ENCODE measurements at regions not wholly inside any gene's neighbourhood (a gene's known extent, or its start where the extent isn't known, plus 50 kb on each side); places are given as distances from the start of the nearest gene placed in this dataset.

GRCh38 chr5:124343451-124343867, 403.0 kb downstream of the ZNF608 start:
- TF ChIP-seq POLR2AphosphoS5 (IDR thresholded peaks at IDR 0.05; ENCODE audit: low read depth, low read length), result peak; percentile 79; the same call in 1 of the 2 replicates
- no peak for TF ChIP-seq CTCF (IDR thresholded peaks at IDR 0.05)
- no peak for TF ChIP-seq EZH2phosphoT487 (IDR thresholded peaks at IDR 0.05; ENCODE audit: borderline replicate concordance, low read depth)
- TF ChIP-seq, protein P1, sequence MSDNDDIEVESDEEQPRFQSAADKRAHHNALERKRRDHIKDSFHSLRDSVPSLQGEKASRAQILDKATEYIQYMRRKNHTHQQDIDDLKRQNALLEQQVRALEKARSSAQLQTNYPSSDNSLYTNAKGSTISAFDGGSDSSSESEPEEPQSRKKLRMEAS (IDR thresholded peaks at IDR 0.05; ENCODE audit: low read depth), result no peak
- TF ChIP-seq JUND (IDR thresholded peaks at IDR 0.05), result peak; percentile 76
- peak in 1 of 2 experiments; percentile 80; a peak in 2 of 4 replicates for TF ChIP-seq EP300 (IDR thresholded peaks at IDR 0.05; ENCODE audit: borderline replicate concordance in 1 of 2, low read depth in 1 of 2, low read length in 1 of 2)
- no peak for TF ChIP-seq RAD21 (IDR thresholded peaks at IDR 0.05; ENCODE audit: low read length)
- TF ChIP-seq RFX5 (IDR thresholded peaks at IDR 0.05; ENCODE audit: low read length), result no peak
- no peak for TF ChIP-seq YY1 (IDR thresholded peaks at IDR 0.05; ENCODE audit: low read depth)
- no peak for TF ChIP-seq NRF1 (IDR thresholded peaks at IDR 0.05; ENCODE audit: low read depth, low read length)
- peak; percentile 70 for TF ChIP-seq TEAD4 (IDR thresholded peaks at IDR 0.05; ENCODE audit: borderline replicate concordance, insufficient read depth)

Data from SK-N-SH (cell line).